ENCODE measurements at regions not wholly inside any gene's neighbourhood (a gene's known extent, or its start where the extent isn't known, plus 50 kb on each side); places are given as distances from the start of the nearest gene placed in this dataset.

DNA sequence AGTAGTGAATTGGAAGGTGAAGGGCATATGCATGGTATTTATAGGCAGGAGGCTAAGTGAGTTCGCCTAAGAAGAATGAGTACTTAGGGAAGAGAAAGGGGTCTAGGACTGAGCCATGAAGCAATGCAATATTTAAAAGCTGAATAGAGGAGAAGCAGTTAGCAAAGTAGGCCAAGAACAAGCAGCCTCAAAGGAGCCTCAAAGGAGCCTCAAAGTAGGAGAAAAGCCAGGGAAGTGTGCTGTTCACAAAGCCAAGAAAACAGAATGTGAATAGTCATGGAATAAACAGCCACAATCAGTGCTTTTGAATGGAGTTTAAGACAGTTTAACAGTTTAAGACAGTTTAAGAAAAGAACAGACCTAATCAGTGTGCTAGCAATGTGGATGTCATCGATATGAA is 762.0 kb downstream of the SORCS1 start:
- Histone ChIP-seq H3K36me3 (no peaks in the 10 kb centered on the region), H3K27ac (no peak overlapping the region), H3K4me1 (no peaks in the 10 kb centered on the region), H3K9me3 (no peaks in the 10 kb centered on the region), H3K4me3 (no peak overlapping the region), H3K27me3 (no peaks in the 10 kb centered on the region)
- no peak for DNase-seq
- intact Hi-C loops (cut with DNase I) = no loop called here
- TF ChIP-seq, protein P1, sequence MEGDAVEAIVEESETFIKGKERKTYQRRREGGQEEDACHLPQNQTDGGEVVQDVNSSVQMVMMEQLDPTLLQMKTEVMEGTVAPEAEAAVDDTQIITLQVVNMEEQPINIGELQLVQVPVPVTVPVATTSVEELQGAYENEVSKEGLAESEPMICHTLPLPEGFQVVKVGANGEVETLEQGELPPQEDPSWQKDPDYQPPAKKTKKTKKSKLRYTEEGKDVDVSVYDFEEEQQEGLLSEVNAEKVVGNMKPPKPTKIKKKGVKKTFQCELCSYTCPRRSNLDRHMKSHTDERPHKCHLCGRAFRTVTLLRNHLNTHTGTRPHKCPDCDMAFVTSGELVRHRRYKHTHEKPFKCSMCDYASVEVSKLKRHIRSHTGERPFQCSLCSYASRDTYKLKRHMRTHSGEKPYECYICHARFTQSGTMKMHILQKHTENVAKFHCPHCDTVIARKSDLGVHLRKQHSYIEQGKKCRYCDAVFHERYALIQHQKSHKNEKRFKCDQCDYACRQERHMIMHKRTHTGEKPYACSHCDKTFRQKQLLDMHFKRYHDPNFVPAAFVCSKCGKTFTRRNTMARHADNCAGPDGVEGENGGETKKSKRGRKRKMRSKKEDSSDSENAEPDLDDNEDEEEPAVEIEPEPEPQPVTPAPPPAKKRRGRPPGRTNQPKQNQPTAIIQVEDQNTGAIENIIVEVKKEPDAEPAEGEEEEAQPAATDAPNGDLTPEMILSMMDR (IDR thresholded peaks at IDR 0.05) = no peak
- no peak for ATAC-seq

DNA sequence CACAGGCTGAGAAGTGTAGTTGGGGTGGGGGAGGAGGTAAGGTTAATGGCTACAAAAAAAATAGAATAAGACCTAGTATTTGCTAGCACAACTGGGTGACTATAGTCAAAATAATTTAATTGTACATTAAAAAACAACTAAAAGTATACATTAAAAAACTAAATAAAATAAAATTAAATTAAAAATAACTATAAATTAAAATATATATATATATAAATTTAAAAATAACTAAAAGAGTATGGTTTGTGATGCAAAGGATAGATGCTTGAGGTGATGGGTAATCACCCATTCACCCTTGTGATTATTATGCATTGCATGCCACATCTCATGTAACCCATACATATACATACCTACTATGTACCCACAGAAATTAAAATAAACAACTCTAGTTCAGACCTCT is 762.5 kb downstream of the SORCS1 start:
- Histone ChIP-seq H3K4me1 (no peaks in the 10 kb centered on the region), H3K4me3 (no peak overlapping the region), H3K36me3 (no peaks in the 10 kb centered on the region), H3K9me3 (no peaks in the 10 kb centered on the region), H3K27ac (no peak overlapping the region), H3K27me3 (no peaks in the 10 kb centered on the region)
- ATAC-seq = no peak
- TF ChIP-seq, protein P1 (IDR thresholded peaks at IDR 0.05) = no peak
- intact Hi-C loops (cut with DNase I) = no loop called here
- no peak for DNase-seq

DNA sequence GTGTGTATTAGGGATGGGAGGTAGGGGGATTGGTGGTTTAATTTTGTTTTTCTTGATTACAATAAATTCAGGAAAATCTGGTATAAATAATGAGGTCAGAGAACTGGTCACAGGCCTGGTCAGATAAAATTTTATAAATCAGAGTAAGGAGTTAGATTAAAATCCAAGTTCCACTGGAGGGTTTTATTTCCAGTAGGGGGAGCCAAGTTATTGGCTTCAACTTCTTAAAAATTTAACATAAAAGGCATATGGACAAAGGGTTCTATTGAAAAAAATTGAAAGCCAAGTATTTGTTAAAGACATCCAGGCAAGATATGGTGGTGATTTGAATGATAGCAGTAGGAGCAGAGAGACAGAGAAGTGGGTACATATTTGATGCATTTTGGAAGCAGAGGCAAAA is 763.3 kb downstream of the SORCS1 start:
- no peaks in the 10 kb centered on the region for H3K36me3 ChIP-seq
- no peak overlapping the region for H3K27ac ChIP-seq
- H3K9me3 ChIP-seq = no peaks in the 10 kb centered on the region
- intact Hi-C loops (cut with DNase I) = no loop called here
- DNase-seq = no peak
- no peaks in the 10 kb centered on the region for H3K27me3 ChIP-seq
- TF ChIP-seq, protein P1 (IDR thresholded peaks at IDR 0.05) = no peak
- ATAC-seq = no peak
- no peak overlapping the region for H3K4me3 ChIP-seq
- H3K4me1 ChIP-seq = no peaks in the 10 kb centered on the region

DNA sequence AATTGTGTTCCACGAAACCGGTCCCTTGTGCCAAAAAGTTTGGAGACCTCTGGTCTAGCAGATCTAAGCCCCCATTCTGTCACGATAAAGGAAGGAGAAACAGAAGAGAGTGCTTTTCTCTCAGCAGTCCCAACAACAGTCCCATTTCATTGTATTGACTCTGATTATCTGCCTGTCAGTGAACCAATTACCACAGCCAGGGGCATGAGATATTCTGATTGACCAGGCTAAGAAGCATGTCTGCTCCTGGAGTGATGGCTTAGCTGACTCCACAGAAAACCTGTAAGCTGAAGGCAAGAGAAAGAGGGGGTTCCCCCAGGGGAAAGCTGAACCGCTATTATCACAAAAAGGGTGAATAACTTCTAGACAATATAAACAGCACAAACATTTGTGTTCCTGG is 765.4 kb downstream of the SORCS1 start:
- intact Hi-C loops (cut with DNase I) = no loop called here
- DNase-seq = no peak
- Histone ChIP-seq H3K27ac (no peak overlapping the region), H3K9me3 (no peaks in the 10 kb centered on the region), H3K27me3 (no peaks in the 10 kb centered on the region), H3K4me3 (no peak overlapping the region), H3K4me1 (no peaks in the 10 kb centered on the region), H3K36me3 (no peaks in the 10 kb centered on the region)
- TF ChIP-seq, protein P1 (IDR thresholded peaks at IDR 0.05) = no peak
- ATAC-seq = no peak

DNA sequence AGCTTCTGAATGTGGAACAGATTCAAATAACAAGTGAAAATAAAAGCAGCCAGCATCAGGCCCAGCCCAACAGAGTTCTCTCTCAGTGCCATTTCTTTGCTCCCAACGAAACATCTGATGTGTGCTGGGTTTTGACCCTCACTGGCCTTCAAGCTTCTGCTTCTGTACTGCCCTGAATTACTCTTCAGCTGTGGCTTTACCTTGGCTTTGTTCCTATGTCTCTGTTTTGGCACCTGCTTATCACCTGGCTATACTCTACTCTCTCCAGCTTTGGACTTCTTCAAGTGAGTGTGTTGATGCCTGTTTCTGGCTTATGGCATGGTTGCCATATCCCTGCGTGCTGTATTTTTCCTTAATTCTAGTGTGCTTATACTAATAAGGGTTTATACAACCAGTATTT is 768.3 kb downstream of the SORCS1 start:
- Histone ChIP-seq H3K27ac (no peak overlapping the region), H3K4me3 (no peak overlapping the region), H3K27me3 (no peaks in the 10 kb centered on the region), H3K9me3 (no peaks in the 10 kb centered on the region), H3K36me3 (no peaks in the 10 kb centered on the region), H3K4me1 (no peaks in the 10 kb centered on the region)
- DNase-seq (no peak), ATAC-seq (no peak)
- intact Hi-C loops (cut with DNase I) = no loop called here
- TF ChIP-seq, protein P1 (IDR thresholded peaks at IDR 0.05) = no peak

DNA sequence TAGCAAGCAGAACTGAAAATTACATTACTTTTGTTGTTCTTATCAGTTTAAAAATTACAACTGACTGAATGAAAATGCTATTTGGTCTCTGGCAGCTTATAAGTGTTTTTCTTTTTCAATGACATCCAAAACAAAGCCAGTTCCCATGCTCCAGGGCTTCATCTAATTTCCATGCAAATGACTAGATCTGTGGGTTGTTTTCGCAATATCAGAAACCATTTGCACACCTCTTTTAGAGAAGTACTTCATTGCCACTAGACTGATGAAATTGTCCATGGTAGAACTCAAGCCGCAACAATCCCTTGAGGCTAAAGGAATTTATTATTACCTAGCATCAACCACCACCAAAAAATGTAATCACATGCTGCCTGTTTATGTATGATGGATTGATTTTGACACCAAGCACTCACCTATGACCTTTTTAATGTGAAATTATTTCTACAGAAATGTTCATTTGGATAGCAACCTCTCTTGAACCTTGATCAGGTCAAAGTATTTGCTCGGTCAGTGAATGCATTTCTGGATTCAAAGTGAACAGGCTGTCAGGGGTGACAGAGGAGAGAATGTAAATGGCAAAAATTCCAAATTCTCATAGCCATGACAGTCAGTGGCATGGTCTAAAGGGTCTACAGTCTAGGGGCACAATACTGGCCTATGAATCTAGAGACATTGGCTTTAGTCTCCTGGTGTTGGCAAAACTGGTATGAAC is 769.3 kb downstream of the SORCS1 start:
- intact Hi-C loops (cut with DNase I) = no loop called here
- DNase-seq (no peak), ATAC-seq (no peak)
- Histone ChIP-seq H3K4me1 (no peaks in the 10 kb centered on the region), H3K9me3 (no peaks in the 10 kb centered on the region), H3K4me3 (no peak overlapping the region), H3K36me3 (no peaks in the 10 kb centered on the region), H3K27me3 (no peaks in the 10 kb centered on the region), H3K27ac (no peak overlapping the region)
- TF ChIP-seq, protein P1 (IDR thresholded peaks at IDR 0.05) = no peak
